Fibroblast of skin of scalp (primary cell): ENCODE measurements at regions not wholly inside any gene's neighbourhood (a gene's known extent, or its start where the extent isn't known, plus 50 kb on each side); places are given as distances from the start of the nearest gene placed in this dataset.
A peak's percentile ranks its signal among the peaks of the same experiment; 100 is the strongest.

Experiments
- DNase-seq: peaks from one replicate; pipeline ENCODE4 v3.0.0-alpha.2; 2013

DNA sequence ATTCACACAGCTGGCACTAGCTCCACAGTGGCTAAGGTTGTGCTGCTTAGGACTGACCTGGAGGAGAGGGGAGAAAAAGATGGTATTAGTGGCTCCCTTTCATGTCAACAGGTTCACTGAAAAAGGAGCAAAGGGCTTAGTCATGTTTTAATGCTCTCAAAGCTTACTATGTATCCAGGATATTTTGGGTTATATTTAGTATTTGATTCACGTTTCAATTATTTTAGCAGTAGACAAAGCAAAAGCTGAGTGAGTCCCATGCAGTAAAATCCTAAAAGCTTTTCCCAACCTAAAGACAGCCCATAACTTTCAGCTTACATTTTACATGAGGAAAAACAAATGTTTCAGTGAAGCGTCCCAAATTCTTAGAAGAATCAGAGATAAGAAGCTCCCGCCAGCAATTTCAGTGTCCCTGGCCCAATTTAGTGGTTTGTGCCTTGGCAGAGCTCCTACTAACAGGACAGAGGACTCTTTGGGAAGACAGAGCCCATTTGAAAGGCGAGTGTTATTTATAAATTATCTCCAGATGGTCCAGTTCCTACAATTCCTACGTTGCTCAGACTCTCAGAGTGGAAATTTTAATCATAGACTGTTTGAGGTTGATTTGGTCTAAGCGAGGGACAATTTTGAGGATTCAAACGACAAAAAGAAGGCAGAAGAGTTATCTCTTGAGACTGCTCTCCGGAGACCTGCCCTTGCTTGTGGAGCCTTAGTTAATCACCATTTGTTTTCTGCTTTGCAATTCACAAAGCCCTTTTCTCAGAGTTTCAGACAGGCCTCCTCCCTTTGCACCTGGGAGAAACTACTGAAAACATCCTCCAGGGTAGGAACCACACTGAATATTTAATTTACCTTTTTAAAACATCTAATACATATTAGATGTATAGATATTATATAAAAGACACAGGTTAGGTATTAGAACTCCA lies 225.0 kb upstream of the ANKRD55 start:
- DNase-seq: peak; percentile 83

DNA sequence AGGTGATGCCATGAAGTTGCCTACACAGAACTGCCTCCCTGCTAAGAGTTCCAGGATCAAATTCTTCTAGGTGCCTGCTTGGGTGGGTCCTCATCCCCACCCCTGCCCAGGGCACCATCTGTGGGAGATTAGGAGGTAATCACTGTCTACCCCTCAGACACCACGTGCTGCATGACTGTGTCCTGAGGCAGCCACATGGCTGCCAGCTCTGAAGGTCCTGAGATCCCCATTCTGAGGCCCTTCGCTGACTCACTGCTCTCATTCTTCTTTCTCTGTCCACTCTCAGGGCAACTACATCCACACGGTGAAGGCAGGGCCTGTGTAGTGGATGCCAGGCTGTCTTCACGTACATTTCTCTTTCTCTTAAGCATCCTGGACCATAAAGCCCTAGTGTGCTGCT lies 222.9 kb upstream of the ANKRD55 start:
- DNase-seq: peak; percentile 49

DNA sequence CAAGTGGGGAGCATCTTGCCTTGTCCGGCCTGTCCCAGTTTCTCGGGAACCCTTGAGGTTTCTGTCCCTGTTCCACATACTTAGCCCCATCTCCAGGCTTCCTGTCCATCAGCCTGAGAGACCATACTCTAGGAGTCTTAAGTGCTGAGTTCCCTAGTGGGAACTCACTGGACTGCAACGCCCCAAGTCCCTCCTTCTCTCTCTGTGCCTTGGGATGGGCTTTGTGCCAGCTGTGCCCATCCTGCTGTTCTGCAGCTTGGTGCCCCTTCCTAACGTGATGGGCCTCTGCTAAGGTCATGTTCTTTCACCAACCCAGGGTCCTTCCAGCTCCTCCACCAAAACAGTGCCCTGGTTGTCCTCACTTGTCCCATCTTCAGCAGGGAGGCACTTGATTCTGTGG lies 222.3 kb upstream of the ANKRD55 start:
- no peak for DNase-seq

DNA sequence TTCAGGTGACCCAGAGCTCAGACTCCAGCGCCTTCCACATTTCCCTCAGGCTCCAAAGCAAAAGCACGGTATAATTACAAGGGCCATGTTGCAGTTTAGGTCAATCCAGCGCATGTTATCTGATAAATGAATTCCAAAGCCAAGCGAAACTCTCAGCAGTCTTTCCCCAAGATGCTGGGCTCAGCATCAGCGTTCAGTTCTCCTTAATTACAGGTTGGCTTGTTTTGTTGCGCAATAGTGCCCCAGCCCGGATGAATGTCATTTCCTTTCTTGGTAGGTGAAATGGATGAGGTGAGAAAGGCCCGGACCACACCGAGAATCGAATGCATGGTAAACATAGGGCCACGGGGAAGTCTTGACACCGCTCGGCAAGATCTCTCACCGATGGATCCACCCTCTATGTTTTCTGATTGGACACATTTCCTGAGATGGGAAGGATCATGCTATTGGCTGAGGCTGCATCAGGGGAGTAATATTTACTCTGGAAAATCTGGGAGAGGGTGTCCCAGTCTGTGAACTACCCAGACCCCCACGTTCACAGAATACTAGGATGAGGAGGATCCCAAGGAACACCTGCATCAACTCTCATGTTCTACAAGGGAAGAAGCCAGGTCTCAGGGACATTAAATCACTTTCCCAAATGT lies 221.2 kb upstream of the ANKRD55 start:
- no peak for DNase-seq

DNA sequence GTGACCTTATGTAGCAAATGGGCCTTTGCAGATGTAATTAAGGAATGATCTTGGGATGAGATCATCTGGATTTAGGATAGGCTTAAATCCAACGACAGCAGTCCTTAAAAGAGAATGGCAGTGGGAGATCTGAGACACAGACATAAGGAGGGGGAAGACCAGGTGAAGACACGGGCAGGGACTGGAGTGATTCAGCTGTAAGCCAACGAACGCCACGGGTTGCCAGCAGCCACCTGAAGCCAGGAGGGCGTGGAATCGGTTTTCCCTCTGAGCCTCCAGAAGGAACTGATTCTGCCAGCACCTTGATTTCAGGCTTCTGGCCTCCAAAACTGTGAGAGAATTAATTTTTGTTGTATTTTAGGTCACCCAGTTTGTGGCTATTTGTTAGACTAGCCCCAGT lies 218.6 kb upstream of the ANKRD55 start:
- DNase-seq: no peak

DNA sequence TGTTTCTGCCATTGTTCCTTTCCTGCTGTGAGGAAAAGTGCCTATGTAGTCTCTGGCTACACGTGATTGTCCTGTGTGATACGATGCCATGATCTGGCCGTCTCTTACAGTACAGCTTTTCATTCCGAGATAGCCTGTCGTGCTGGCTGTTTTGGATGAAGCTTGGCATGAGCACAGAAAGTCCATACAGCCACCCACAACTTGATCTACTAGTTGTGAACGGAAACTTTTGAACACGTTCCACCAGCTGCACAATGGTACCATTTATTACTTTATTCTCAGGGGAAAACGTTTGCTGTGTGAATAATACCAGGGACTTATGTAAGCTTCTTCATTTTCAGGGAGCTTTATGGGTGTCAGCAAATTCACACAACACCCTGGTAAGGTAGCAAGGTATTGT lies 217.6 kb upstream of the ANKRD55 start:
- DNase-seq: no peak

DNA sequence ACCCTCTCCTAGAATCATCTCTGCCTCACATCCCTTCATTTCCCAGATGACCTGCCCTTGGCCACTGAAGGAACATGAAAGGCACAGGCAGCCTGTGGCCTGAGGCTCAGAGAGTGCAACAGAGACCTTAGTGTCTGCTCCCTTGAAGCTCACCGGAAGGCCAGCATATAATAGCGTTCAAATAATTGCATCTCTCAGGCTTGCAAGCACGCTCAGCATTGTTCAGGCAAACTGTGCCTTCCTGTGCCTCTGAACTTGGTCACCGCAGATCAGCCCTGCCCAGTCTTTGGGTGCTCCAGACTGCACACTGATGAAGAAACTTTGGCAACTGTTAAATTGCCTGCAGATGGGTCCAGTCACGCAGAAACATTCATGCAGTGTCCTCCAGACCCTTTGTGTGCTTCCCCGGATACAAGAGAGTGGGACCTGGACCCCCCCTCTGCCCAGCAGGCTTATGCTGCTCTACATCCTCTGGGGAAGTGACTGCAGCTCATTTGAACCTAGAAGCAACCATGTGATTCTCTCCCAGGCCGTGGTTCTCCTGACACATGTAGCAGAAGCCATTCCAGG lies 216.0 kb upstream of the ANKRD55 start:
- no peak for DNase-seq

DNA sequence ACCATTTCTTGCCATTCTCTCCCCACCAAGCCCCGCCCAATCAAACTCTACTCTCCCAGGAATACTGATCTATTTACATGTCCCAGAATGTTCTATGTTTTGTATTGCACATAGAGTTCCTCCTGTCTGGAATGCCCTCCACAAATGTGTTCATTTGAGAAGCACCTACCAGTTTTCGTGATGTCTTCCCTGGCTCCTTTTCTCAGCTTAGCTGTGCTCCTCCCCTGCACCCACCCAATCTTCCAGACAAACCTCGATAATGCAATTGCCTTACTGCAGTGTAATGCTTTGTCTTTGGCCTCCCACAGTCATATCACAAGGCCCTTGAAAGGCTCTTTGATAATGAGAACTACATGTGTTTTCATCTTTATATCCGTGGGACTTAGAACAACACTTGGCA lies 214.5 kb upstream of the ANKRD55 start:
- DNase-seq: no peak

DNA sequence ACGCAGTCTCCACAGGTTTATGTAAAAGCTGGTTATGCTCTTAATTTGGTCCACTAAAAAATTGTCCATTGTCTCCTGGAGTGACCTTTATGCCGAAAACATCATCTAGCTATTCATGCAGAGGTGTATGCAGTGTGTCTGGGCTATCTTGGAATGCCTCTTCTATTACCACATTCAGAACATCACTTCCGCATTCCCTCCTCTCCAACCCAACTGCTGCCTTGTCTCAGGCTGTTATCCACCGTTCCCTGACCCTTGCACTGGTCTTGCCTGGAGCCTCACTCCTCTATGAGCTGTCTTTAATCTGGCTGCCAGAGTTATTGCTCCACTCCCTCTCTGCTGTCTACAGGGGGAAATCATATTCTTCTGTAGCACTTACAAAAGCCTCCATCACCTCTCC lies 214.1 kb upstream of the ANKRD55 start:
- no peak for DNase-seq

DNA sequence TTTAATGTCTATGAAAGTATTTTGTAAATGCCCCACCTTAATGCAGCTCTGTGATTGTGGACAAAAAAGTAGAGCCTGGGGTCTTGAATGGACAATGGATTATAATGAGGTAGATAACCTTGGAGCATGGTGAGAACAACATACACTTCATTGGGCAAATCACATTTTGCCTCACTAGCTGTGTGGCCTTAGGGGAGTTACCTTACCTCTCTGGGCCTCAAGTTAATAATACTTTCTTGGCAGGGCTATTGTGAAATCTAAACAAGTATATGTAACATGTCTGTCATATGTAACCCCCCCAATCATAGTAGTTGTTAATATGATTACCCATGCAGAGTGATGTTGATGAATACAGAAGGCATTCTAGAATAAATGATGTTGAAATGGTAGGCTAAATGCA lies 213.6 kb upstream of the ANKRD55 start:
- DNase-seq: no peak

DNA sequence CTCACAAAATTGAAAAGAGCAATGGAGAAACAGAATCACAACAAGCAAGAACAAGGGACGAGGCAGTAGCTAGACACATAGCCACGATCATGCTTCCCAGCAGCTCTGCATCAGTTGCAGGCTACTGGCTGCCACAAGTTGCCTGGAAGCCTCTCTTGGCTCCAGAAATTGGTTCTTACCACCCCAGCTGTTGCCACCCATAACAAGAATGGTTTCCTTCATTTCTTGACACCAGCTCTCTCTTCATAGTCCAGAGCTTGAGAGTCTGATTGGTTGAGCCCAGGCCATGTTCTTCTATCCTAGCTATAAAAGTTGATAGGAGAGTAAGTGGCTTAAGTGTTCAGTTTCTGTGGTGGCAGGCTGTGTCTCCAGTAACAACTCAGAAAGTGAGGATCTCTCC lies 210.7 kb upstream of the ANKRD55 start:
- DNase-seq: no peak

DNA sequence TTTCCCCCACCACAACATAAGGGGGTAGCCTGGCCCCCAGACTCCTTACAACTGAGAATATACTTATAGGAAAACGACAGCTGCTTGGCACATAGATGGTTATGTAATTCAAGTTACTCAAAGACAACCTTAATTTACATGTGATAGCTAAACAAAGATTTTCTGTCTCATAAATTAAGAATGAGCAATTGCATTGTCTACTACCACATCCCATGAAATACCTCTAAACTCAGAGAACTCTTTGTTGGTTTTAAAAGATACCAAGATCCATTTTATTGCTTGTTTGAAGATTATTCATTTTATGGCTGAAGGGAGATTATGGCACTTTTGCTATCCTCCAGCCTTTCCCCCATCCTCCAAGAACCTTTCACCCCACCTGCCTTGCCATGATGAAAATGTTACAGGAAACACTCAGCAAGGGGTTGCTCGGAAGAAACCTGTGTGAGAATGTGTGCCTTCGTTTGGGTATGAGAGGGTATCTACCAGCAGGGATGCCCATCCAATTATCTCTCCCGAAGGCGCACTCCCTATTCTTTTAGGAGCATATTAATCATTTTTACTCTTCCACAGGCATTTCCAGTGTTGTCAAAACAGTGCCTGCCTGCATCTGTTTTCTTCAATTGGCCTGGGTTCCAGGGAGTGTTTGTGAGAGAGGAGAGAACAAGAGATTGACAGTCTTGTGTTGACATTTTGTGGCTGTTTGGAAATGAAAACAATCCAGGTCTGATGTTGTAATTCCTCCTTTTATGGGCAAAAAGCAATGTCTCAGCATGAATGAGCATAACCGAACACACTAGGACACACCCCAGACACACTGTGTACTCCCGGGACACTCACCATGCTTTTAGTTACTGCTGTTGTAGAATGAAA lies 208.0 kb upstream of the ANKRD55 start:
- DNase-seq: peak; percentile 81

DNA sequence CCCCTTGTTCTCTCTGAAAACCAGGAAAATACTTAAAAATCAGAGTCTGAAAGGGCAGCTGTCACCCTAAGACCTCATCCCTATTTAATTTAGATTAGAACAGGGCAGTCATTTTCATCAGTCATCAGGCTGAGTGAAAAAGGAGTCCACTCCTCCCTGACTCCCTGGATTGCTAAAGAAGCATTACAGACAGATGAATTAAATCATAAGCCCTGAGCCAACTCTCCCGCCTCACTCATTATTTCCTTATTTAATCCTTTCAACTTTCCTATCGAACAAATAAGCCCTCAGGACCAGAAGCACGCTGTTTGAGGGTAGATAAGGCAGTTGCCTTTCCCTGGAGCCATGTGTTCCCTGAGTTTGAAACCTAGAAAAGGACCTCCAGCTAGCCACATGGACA lies 201.9 kb upstream of the ANKRD55 start:
- no peak for DNase-seq

DNA sequence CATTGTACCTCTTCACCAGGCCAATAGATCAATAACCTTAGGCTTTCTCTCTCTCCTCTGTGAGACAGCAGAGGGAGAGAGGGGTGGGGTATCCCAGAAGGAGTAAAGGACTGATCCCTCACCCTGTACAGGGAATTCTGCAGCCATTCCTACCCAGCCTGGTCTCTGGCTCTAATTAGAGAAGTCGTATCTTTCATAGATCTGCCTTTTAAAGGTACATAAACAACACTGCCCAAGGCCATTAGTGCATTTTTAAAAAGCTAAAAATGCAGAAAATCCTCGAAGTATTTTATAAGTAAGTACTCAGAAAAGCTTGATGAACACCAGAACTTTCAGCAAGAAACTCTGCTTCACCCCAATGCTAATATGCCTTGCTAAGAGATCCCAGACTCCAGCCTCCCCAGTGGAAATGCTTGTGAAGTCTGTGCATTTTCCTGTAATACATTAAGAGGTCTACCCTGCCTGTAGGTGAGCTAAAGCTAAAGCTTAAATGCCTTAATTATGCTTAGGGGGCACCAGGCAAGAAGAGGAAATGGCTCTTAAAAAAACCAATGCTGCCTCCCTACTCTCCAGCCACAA lies 200.0 kb upstream of the ANKRD55 start:
- no peak for DNase-seq

DNA sequence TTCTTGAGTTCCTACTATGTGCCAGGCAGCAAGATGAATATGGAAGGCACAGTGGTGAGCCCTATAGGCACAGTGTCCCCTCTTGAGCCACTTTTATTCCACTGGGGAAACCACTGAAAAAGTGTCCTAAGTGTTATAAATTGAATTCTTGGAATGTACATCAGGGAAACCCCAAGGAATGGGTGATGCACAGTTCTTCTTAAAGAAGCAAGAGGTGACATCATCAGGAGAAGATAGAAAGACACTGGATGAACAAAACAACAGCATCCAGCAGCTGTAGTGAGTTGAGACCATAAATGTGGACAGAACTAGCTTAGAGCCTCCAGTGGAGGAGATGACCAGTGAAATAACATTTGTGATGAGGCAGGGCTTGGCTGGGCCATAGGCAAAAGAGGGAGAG lies 199.2 kb upstream of the ANKRD55 start:
- DNase-seq: peak; percentile 49

DNA sequence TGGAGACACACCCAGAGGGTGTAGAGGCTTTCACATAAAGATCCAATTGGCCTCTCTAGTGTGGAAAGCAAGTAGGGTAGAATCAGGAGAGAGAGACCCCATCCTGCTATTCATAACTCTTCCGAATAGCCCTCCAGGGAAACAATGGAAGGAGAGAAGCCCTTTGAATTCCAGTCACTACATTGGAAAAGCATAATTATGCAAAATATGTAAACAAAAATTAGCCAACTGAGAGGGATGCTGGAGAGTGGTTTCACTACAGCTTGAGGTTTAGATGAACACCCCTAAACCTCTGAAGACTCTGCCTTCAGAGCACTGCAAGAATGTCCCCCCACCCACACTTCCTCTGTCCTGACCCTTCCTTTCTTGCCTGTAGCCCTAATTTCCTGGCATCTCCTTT lies 197.3 kb upstream of the ANKRD55 start:
- no peak for DNase-seq

DNA sequence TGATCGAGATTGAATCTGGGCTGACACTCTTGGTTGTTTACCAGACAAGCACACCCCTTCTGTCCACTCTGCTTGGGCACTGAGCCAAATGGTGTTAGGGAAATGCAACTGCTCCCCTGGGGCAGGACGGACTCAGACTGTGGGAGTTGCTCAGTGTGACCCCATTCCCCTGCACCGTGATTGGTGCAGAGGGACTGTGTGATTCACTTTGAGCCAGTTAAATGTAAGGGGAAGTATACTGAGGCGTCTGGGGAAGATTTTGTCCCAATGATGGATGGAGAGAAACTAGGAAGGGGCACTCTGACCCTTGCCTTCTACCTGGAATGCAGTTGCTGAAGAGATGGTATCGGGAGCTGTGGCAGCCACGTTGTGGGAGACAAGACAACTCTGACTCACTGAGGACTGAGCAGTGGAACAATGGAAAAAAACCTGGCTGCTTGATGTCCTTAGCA lies 196.0 kb upstream of the ANKRD55 start:
- DNase-seq: no peak

DNA sequence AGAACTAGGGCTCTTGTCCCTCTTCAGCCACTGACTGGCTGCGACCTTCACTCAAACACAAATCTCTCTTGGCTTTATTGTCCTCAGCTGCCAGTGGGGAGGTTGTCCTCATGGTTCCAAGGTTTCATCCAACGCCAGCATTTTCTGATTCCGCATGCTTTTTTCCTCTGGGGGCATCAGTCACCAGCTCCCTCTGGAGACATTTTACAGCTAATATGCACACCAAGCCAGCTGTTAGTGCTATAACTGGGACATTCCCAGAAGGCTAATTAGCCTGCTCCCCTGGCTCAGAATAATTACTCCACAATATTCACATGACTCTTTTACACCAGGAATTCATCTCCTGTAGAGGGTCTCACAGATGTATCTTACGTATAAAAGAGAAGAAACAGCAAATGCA lies 193.6 kb upstream of the ANKRD55 start:
- no peak for DNase-seq

DNA sequence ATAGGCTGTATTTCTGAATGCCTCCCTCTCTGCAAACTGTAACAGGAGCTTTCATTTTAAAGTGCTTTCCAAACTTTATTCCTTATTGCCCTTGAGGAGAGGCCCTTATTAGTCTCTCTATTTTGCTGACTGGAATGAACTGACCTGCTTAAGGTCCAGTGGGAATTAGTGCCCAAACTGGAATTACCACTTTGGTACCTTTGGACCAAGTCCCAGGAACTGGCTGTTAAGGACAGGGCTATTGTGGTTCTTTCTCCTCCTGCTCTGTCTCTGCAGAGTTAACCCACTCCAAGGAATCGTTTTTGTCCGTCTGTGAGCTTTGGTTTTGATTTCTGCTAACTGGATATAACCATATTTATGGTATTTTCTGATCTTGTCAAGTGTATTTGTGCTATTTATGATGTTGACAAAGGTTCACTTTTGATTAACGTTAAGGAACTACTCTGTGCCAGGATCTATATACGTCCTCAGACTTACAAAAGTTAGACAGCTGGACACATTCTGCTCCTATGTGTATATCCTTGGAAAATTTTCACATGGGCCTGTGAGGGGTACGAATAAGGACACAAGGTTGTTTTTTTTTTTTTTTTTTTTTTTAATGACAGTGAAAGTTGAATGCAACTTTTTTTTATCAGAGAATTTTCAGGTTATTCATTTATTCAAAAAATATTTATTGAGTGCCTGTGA lies 189.1 kb upstream of the ANKRD55 start:
- DNase-seq: no peak

DNA sequence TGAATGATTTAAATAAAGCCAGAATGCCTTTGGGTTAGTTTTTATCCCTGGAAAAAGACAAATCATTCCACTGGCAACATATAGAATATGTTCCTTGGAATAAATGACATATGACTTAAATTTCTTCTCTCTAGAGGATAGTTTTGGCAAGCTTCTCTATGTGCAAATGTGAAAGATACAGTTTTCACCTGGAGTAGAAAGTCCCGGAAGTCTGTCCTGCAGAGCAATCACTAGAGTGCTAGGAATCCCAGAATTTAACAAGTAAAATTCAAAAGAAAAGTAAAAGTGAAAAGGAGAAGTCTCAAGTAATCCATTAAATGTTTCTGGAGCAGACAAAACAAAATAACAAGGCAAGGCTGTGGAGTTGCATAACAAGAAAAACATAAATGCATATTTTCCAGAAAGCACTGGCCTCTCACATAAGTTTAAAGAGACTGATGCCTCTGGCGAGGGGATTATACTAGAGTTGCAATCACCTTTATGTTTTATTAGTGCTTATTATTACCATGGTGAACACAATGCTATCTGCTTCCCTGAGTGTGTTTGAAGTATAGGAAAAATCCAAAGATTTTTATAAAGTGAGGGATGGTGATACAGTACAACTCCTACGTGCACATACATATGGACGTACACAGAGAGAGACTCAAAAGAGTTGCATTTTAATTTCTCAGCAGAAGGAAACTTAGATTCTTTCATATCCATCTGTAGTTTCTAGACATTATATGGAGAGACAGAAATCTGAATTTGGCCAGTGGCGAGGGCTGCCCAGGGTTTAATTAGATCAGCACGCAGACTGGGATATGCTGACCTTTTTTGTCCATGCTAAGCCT lies 188.3 kb upstream of the ANKRD55 start:
- no peak for DNase-seq

DNA sequence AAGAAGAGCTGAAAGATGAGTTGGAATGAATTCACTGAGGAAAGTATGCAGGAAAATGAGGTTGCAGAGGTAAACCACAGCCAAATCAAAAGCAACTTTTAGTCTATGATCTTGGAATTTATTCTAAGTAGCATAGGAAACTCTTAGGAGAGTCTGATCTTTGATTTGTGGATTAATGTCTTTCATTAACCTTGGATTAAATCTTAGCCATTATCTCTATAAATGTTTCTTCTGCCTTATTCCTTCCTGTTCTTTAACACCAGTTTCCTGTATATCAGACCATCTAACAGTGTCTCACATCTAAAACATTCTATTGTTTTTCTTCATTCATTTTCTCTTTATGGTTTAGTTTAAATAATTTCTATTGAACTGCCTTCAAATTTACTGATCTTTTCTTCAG lies 187.2 kb upstream of the ANKRD55 start:
- DNase-seq: no peak
